ENCODE measurements at regions not wholly inside any gene's neighbourhood (a gene's known extent, or its start where the extent isn't known, plus 50 kb on each side); places are given as distances from the start of the nearest gene placed in this dataset.

- TF ChIP-seq CTCF (IDR thresholded peaks at IDR 0.05) = no peak
- no peak for TF ChIP-seq POLR2A (IDR thresholded peaks at IDR 0.05)
Observed at GRCh38 chr16:74117798-74118197, 178.8 kb upstream of the PSMD7 start.

Measured in upper lobe of left lung (tissue), 4 donors.